WTC11 (cell line): ENCODE measurements at regions not wholly inside any gene's neighbourhood (a gene's known extent, or its start where the extent isn't known, plus 50 kb on each side); places are given as distances from the start of the nearest gene placed in this dataset.

Source experiments
- ATAC-seq: fragments of 200-7000 bp; cut with Tn5 transposase; 2 replicates; pipeline ENCODE4 v1.10.0; 2021; ENCODE audit warnings: mild to moderate bottlenecking, moderate library complexity
- CTCF ChIA-PET: fragments of 300-600 bp; sonication (Branson Sonifier 250); formaldehyde crosslinking; loops from one replicate; lab custom pipeline; 2021; ENCODE audit warnings: antibody characterized with exemption; lab: Charles Lee
- POLR2A ChIA-PET: fragments of 350-600 bp; sonication (Branson Sonifier 250); formaldehyde crosslinking; loops from one replicate; lab custom pipeline; 2021; ENCODE audit warnings: antibody characterized with exemption; lab: Charles Lee
- DNase-seq: peaks from one replicate; pipeline ENCODE4 v3.0.0; 2021; ENCODE audit warnings: low spot score
- H3K27ac Mint-ChIP-seq: 2 replicates; pipeline ENCODE4 v1.8.0; 2021; ENCODE audit warnings: mixed read lengths
- H3K27me3 Mint-ChIP-seq: 2 replicates; pipeline ENCODE4 v1.8.0; 2021; ENCODE audit warnings: low read depth, mild to moderate bottlenecking, moderate library complexity, mixed read lengths
- H3K36me3 Mint-ChIP-seq: 2 replicates; pipeline ENCODE4 v1.8.0; 2021; ENCODE audit warnings: mixed read lengths
- H3K4me1 Mint-ChIP-seq: 2 replicates; pipeline ENCODE4 v1.8.0; 2022; ENCODE audit warnings: mixed read lengths
- H3K4me3 Mint-ChIP-seq: 2 replicates; pipeline ENCODE4 v1.8.0; 2021; ENCODE audit warnings: mild to moderate bottlenecking, moderate library complexity, mixed read lengths
- H3K9me3 Mint-ChIP-seq: 2 replicates; pipeline ENCODE4 v1.8.0; 2021; ENCODE audit warnings: mixed read lengths
- CREB1 ChIP-seq: sonication (generic); formaldehyde crosslinking; IDR thresholded peaks from 2 replicates; pipeline ENCODE4 v1.8.0; 2023; ENCODE audit warnings: mild to moderate bottlenecking, missing genetic modification reagents
- EMX1 ChIP-seq: fragments of 250-450 bp; sonication (Bioruptor Pico); IDR thresholded peaks from 2 replicates; pipeline ENCODE4 v1.8.0; 2021; ENCODE audit warnings: mild to moderate bottlenecking
- ETV6 ChIP-seq: sonication (generic); formaldehyde crosslinking; IDR thresholded peaks from 2 replicates; pipeline ENCODE4 v1.8.1; 2022; ENCODE audit warnings: mild to moderate bottlenecking, missing genetic modification reagents
- FOXK1 ChIP-seq: sonication (generic); formaldehyde crosslinking; IDR thresholded peaks from 2 replicates; pipeline ENCODE4 v1.8.0; 2022; ENCODE audit warnings: mild to moderate bottlenecking, moderate library complexity, missing genetic modification reagents
- GABPB1 ChIP-seq: sonication (generic); formaldehyde crosslinking; IDR thresholded peaks from 2 replicates; pipeline ENCODE4 v1.8.1; 2023; ENCODE audit warnings: mild to moderate bottlenecking, missing genetic modification reagents
- JUN ChIP-seq: sonication (generic); formaldehyde crosslinking; IDR thresholded peaks from 2 replicates; pipeline ENCODE4 v1.8.0; 2023; ENCODE audit warnings: mild to moderate bottlenecking, missing genetic modification reagents
- OVOL2 ChIP-seq: fragments of 250-450 bp; sonication (Bioruptor Pico); IDR thresholded peaks from 2 replicates; pipeline ENCODE4 v1.9.0; 2021; ENCODE audit warnings: mild to moderate bottlenecking, borderline replicate concordance
- RELA ChIP-seq: sonication (generic); formaldehyde crosslinking; IDR thresholded peaks from 2 replicates; pipeline ENCODE4 v1.8.1; 2022; ENCODE audit warnings: missing genetic modification reagents, mild to moderate bottlenecking, borderline replicate concordance
- TEAD1 ChIP-seq: sonication (generic); formaldehyde crosslinking; IDR thresholded peaks from 2 replicates; pipeline ENCODE4 v1.8.0; 2022; ENCODE audit warnings: mild to moderate bottlenecking, missing genetic modification reagents
- TP53 ChIP-seq: sonication (generic); formaldehyde crosslinking; IDR thresholded peaks from 2 replicates; pipeline ENCODE4 v1.8.1; 2023; ENCODE audit warnings: mild to moderate bottlenecking, missing genetic modification reagents
- ZBTB21 ChIP-seq: sonication (generic); formaldehyde crosslinking; IDR thresholded peaks from 2 replicates; pipeline ENCODE4 v1.8.1; 2023; ENCODE audit warnings: mild to moderate bottlenecking, missing genetic modification reagents, borderline replicate concordance
- ZNF121 ChIP-seq: sonication (generic); formaldehyde crosslinking; IDR thresholded peaks from 2 replicates; pipeline ENCODE4 v1.8.0; 2023; ENCODE audit warnings: missing genetic modification reagents
- ZNF138 ChIP-seq: sonication (generic); formaldehyde crosslinking; conservative IDR thresholded peaks from 2 replicates; pipeline ENCODE4 v1.8.1; 2022; ENCODE audit warnings: mild to moderate bottlenecking, moderate library complexity, missing genetic modification reagents
- ZNF232 ChIP-seq: sonication (generic); formaldehyde crosslinking; IDR thresholded peaks from 2 replicates; pipeline ENCODE4 v1.8.0; 2022; ENCODE audit warnings: mild to moderate bottlenecking, missing genetic modification reagents
- ZNF263 ChIP-seq: sonication (generic); formaldehyde crosslinking; IDR thresholded peaks from 2 replicates; pipeline ENCODE4 v1.8.1; 2022; ENCODE audit warnings: low read depth, mild to moderate bottlenecking, moderate library complexity, missing genetic modification reagents
- ZNF317 ChIP-seq: sonication (generic); formaldehyde crosslinking; IDR thresholded peaks from 2 replicates; pipeline ENCODE4 v1.8.1; 2023; ENCODE audit warnings: low read depth, mild to moderate bottlenecking, moderate library complexity, missing genetic modification reagents, borderline replicate concordance
- ZNF423 ChIP-seq: fragments of 250-450 bp; sonication (Bioruptor Pico); IDR thresholded peaks from 2 replicates; pipeline ENCODE4 v2.1.2; 2022; ENCODE audit warnings: mild to moderate bottlenecking, moderate library complexity
- TF ChIP-seq, protein P1 (sequence below): fragments of 250-450 bp; sonication (Bioruptor Pico); IDR thresholded peaks from 2 replicates; pipeline ENCODE4 v1.9.0; 2021; ENCODE audit warnings: mild to moderate bottlenecking
- TF ChIP-seq, protein P2 (sequence below): fragments of 250-450 bp; sonication (Bioruptor Pico); conservative IDR thresholded peaks from 2 replicates; pipeline ENCODE4 v1.9.0; 2021; ENCODE audit warnings: mild to moderate bottlenecking
- TF ChIP-seq, protein P3 (sequence below): sonication (generic); formaldehyde crosslinking; IDR thresholded peaks from 2 replicates; pipeline ENCODE4 v1.8.0; 2023; ENCODE audit warnings: missing genetic modification reagents
- TF ChIP-seq, protein P4 (sequence below): sonication (generic); formaldehyde crosslinking; IDR thresholded peaks from 2 replicates; pipeline ENCODE4 v1.8.0; 2022; ENCODE audit warnings: mild to moderate bottlenecking, missing genetic modification reagents
- TF ChIP-seq, protein P5 (sequence below): sonication (generic); formaldehyde crosslinking; IDR thresholded peaks from 2 replicates; pipeline ENCODE4 v1.8.1; 2023; ENCODE audit warnings: mild to moderate bottlenecking, missing genetic modification reagents
- TF ChIP-seq, protein P6 (sequence below): fragments of 250-450 bp; sonication (Bioruptor Pico); IDR thresholded peaks from 2 replicates; pipeline ENCODE4 v1.9.0; 2021; ENCODE audit warnings: mild to moderate bottlenecking
- TF ChIP-seq, protein P7 (sequence below): sonication (generic); formaldehyde crosslinking; IDR thresholded peaks from 2 replicates; pipeline ENCODE4 v1.8.1; 2022; ENCODE audit warnings: low read depth, mild to moderate bottlenecking, moderate library complexity, missing genetic modification reagents, borderline replicate concordance
- TF ChIP-seq, protein P8 (sequence below): sonication (generic); formaldehyde crosslinking; IDR thresholded peaks from 2 replicates; pipeline ENCODE4 v1.8.0; 2023; ENCODE audit warnings: mild to moderate bottlenecking, missing genetic modification reagents

DNA sequence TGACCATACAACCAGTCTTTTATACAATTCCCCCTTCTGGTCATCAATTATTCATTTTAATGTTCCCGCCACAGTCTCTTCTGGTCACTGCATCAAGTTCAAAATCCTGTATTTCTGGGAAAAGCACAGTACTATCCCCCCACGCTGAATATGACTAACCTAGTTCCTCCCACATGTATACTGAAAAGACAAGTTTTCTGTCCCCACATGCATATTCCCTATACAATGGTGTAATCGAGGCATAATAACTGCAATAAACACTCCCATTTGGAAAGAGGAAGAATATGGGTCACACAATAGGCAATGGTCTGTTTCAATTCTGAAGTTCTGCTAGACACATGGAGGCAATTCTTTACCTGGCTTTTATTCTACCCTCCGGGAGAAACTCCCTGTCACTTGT lies 344.9 kb downstream of the EFNA5 start:
- H3K36me3 Mint-ChIP-seq, result no peaks in the 10 kb centered on the region
- POLR2A ChIA-PET, result no interaction called here
- DNase-seq (no peak), ATAC-seq (no peak)
- no peak overlapping the region for H3K27ac Mint-ChIP-seq
- no peaks in the 10 kb centered on the region for H3K9me3 Mint-ChIP-seq
- H3K4me1 Mint-ChIP-seq, result peaks cover 12% of the 10 kb centered on the region; the same call in 1 of the 2 replicates
- no peaks in the 10 kb centered on the region for H3K27me3 Mint-ChIP-seq
- TF ChIP-seq OVOL2 (CRISPR knock-in tag) (no peak), EMX1 (CRISPR knock-in tag) (no peak), ZNF232 (CRISPR knock-in tag) (no peak), ZNF263 (CRISPR knock-in tag) (no peak), TP53 (CRISPR knock-in tag) (no peak), ZBTB21 (CRISPR knock-in tag) (no peak), ZNF138 (CRISPR knock-in tag) (no peak), JUN (CRISPR knock-in tag) (no peak), FOXK1 (no peak), TEAD1 (no peak), ETV6 (CRISPR knock-in tag) (no peak), RELA (CRISPR knock-in tag) (no peak), GABPB1 (CRISPR knock-in tag) (no peak)
- TF ChIP-seq, protein P1, sequence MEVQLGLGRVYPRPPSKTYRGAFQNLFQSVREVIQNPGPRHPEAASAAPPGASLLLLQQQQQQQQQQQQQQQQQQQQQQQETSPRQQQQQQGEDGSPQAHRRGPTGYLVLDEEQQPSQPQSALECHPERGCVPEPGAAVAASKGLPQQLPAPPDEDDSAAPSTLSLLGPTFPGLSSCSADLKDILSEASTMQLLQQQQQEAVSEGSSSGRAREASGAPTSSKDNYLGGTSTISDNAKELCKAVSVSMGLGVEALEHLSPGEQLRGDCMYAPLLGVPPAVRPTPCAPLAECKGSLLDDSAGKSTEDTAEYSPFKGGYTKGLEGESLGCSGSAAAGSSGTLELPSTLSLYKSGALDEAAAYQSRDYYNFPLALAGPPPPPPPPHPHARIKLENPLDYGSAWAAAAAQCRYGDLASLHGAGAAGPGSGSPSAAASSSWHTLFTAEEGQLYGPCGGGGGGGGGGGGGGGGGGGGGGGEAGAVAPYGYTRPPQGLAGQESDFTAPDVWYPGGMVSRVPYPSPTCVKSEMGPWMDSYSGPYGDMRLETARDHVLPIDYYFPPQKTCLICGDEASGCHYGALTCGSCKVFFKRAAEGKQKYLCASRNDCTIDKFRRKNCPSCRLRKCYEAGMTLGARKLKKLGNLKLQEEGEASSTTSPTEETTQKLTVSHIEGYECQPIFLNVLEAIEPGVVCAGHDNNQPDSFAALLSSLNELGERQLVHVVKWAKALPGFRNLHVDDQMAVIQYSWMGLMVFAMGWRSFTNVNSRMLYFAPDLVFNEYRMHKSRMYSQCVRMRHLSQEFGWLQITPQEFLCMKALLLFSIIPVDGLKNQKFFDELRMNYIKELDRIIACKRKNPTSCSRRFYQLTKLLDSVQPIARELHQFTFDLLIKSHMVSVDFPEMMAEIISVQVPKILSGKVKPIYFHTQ (CRISPR knock-in tag), result no peak
- TF ChIP-seq, protein P2, sequence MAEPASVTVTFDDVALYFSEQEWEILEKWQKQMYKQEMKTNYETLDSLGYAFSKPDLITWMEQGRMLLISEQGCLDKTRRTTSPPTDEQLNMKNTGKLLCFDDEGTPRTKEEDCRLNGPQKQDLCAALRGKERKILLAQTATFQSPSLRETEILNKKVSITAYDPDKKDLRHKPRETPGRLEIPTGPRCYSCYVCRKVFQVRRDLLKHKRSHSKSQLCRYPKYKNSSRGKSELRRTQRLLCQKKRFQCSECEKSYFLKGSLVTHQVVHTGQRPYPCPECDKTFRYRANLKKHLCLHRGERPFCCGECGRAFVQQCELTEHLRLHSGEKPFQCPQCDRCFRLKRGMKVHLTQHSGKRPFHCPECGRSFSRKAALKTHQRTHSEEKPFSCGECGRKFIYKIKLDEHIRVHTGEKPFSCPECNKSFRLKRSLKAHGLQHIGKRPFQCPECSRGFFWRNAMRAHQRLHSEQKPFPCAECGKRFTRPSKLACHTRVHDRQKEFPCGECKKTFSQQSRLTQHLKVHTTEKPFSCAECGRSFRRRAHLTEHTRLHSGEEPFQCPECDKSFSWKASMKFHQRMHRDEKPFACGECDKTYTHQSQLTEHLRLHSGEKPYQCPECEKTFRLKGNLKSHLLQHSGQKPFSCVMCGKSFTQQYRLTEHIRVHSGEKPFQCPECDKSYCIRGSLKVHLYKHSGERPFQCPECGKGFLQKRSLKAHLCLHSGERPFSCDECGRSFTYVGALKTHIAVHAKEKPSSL (CRISPR knock-in tag), result no peak
- TF ChIP-seq, protein P3, sequence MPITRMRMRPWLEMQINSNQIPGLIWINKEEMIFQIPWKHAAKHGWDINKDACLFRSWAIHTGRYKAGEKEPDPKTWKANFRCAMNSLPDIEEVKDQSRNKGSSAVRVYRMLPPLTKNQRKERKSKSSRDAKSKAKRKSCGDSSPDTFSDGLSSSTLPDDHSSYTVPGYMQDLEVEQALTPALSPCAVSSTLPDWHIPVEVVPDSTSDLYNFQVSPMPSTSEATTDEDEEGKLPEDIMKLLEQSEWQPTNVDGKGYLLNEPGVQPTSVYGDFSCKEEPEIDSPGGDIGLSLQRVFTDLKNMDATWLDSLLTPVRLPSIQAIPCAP (CRISPR knock-in tag), result no peak
- TF ChIP-seq, protein P4, sequence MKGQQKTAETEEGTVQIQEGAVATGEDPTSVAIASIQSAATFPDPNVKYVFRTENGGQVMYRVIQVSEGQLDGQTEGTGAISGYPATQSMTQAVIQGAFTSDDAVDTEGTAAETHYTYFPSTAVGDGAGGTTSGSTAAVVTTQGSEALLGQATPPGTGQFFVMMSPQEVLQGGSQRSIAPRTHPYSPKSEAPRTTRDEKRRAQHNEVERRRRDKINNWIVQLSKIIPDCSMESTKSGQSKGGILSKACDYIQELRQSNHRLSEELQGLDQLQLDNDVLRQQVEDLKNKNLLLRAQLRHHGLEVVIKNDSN, result no peak
- TF ChIP-seq, protein P5, sequence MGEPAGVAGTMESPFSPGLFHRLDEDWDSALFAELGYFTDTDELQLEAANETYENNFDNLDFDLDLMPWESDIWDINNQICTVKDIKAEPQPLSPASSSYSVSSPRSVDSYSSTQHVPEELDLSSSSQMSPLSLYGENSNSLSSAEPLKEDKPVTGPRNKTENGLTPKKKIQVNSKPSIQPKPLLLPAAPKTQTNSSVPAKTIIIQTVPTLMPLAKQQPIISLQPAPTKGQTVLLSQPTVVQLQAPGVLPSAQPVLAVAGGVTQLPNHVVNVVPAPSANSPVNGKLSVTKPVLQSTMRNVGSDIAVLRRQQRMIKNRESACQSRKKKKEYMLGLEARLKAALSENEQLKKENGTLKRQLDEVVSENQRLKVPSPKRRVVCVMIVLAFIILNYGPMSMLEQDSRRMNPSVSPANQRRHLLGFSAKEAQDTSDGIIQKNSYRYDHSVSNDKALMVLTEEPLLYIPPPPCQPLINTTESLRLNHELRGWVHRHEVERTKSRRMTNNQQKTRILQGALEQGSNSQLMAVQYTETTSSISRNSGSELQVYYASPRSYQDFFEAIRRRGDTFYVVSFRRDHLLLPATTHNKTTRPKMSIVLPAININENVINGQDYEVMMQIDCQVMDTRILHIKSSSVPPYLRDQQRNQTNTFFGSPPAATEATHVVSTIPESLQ, result no peak
- TF ChIP-seq, protein P6, sequence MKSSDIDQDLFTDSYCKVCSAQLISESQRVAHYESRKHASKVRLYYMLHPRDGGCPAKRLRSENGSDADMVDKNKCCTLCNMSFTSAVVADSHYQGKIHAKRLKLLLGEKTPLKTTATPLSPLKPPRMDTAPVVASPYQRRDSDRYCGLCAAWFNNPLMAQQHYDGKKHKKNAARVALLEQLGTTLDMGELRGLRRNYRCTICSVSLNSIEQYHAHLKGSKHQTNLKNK (CRISPR knock-in tag), result no peak
- CTCF ChIA-PET, result no interaction called here
- H3K4me3 Mint-ChIP-seq, result no peak overlapping the region

DNA sequence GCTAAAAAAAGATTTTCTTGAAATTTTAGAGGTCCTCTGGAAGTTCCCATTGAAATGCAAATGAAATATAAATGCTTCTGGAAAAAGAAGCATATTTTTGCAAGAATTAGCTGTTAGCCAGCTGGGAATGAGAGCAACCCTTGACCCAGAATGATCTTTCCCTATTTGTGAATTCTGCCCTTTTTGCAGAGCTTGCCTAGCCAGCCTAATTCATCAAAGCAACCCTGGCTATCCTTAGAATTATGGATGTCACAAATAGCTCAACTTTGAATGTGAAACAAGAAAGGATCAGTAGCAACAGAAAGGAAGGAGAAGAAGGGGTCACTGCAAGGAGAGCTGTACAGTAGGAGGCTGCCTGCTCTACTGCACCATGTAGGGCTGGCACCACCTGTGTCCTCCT lies 345.9 kb downstream of the EFNA5 start:
- Mint-ChIP-seq H3K27me3 (no peaks in the 10 kb centered on the region), H3K4me1 (peaks cover 16% of the 10 kb centered on the region), H3K4me3 (no peak overlapping the region), H3K9me3 (no peaks in the 10 kb centered on the region), H3K36me3 (no peaks in the 10 kb centered on the region), H3K27ac (no peak overlapping the region)
- POLR2A ChIA-PET, result no interaction called here
- DNase-seq, result no peak
- ATAC-seq, result no peak
- CTCF ChIA-PET, result no interaction called here
- TF ChIP-seq, protein P7, sequence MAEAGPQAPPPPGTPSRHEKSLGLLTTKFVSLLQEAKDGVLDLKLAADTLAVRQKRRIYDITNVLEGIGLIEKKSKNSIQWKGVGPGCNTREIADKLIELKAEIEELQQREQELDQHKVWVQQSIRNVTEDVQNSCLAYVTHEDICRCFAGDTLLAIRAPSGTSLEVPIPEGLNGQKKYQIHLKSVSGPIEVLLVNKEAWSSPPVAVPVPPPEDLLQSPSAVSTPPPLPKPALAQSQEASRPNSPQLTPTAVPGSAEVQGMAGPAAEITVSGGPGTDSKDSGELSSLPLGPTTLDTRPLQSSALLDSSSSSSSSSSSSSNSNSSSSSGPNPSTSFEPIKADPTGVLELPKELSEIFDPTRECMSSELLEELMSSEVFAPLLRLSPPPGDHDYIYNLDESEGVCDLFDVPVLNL, result no peak
- TF ChIP-seq, protein P8, sequence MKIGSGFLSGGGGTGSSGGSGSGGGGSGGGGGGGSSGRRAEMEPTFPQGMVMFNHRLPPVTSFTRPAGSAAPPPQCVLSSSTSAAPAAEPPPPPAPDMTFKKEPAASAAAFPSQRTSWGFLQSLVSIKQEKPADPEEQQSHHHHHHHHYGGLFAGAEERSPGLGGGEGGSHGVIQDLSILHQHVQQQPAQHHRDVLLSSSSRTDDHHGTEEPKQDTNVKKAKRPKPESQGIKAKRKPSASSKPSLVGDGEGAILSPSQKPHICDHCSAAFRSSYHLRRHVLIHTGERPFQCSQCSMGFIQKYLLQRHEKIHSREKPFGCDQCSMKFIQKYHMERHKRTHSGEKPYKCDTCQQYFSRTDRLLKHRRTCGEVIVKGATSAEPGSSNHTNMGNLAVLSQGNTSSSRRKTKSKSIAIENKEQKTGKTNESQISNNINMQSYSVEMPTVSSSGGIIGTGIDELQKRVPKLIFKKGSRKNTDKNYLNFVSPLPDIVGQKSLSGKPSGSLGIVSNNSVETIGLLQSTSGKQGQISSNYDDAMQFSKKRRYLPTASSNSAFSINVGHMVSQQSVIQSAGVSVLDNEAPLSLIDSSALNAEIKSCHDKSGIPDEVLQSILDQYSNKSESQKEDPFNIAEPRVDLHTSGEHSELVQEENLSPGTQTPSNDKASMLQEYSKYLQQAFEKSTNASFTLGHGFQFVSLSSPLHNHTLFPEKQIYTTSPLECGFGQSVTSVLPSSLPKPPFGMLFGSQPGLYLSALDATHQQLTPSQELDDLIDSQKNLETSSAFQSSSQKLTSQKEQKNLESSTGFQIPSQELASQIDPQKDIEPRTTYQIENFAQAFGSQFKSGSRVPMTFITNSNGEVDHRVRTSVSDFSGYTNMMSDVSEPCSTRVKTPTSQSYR, result no peak
- TF ChIP-seq ZNF423 (no peak), CREB1 (CRISPR knock-in tag) (no peak), ZNF121 (CRISPR knock-in tag) (no peak), ZNF138 (CRISPR knock-in tag) (no peak), ZNF317 (no peak)
